PC-9 (cell line): ENCODE measurements at regions not wholly inside any gene's neighbourhood (a gene's known extent, or its start where the extent isn't known, plus 50 kb on each side); places are given as distances from the start of the nearest gene placed in this dataset.

Source experiments
- BruUV-seq: library from RNA; stranded (reverse); fragments of 400-500 nt; replicated peaks from 2 replicates; lab custom pipeline; 2021; lab: Mats Ljungman, UMichigan
- CTCF ChIA-PET: fragments of 300-600 bp; sonication (Branson Sonifier 250); formaldehyde crosslinking; loops from one replicate; lab custom pipeline; 2022; ENCODE audit warnings: antibody characterized with exemption; lab: Charles Lee
- POLR2A ChIA-PET: fragments of 300-600 bp; sonication (Branson Sonifier 250); formaldehyde crosslinking; loops from one replicate; lab custom pipeline; 2022; ENCODE audit warnings: antibody characterized with exemption; ENCODE audit not compliant: unreplicated experiment; lab: Charles Lee
- DNase-seq, 2 experiments: peaks; one replicate each; pipeline versions ENCODE4 v3.0.0 to v3.0.0-alpha.2; 2015 to 2022; ENCODE audit warnings: mixed read lengths in 1 of 2
- H2AFZ ChIP-seq: fragments of 200-600 bp; sonication (generic); 2 replicates; pipeline ENCODE4 v1.8.1; 2017; ENCODE audit warnings: antibody characterized with exemption
- H3F3A ChIP-seq: fragments of 200-600 bp; sonication (generic); 2 replicates; pipeline ENCODE4 v1.8.1; 2017; ENCODE audit warnings: antibody characterized with exemption, mild to moderate bottlenecking, low read depth; ENCODE audit not compliant: insufficient read depth
- H3K27ac ChIP-seq: fragments of 200-600 bp; sonication (generic); 2 replicates; pipeline ENCODE4 v1.6.1; 2016; ENCODE audit warnings: mixed run types
- H3K27me3 ChIP-seq: fragments of 200-600 bp; sonication (generic); 2 replicates; pipeline ENCODE4 v1.6.1; 2016; ENCODE audit warnings: low read depth, mixed run types; ENCODE audit not compliant: insufficient read depth
- H3K36me3 ChIP-seq: fragments of 200-600 bp; sonication (generic); 2 replicates; pipeline ENCODE4 v1.6.1; 2016; ENCODE audit warnings: low read depth, mixed run types
- H3K4me1 ChIP-seq: fragments of 200-600 bp; sonication (generic); replicated peaks from 2 replicates; pipeline ENCODE4 v1.6.1; 2016; ENCODE audit warnings: mixed run types; ENCODE audit not compliant: insufficient read depth
- H3K4me2 ChIP-seq: fragments of 200-600 bp; sonication (generic); 2 replicates; pipeline ENCODE4 v1.6.1; 2017; ENCODE audit warnings: mixed run types
- H3K4me3 ChIP-seq: fragments of 200-600 bp; sonication (generic); 2 replicates; pipeline ENCODE4 v1.6.1; 2016; ENCODE audit warnings: mixed run types
- H3K79me2 ChIP-seq: fragments of 200-600 bp; sonication (generic); 2 replicates; pipeline ENCODE4 v1.6.1; 2017; ENCODE audit warnings: low read depth, mixed run types
- H3K9me2 ChIP-seq: fragments of 200-600 bp; sonication (generic); 2 replicates; pipeline ENCODE4 v1.8.1; 2017; ENCODE audit warnings: mild to moderate bottlenecking; ENCODE audit not compliant: insufficient read depth
- H3K9me3 ChIP-seq: fragments of 200-600 bp; sonication (generic); 2 replicates; pipeline ENCODE4 v1.8.1; 2016; ENCODE audit warnings: low read depth; ENCODE audit not compliant: insufficient read depth
- H4K20me1 ChIP-seq: fragments of 200-600 bp; sonication (generic); 2 replicates; pipeline ENCODE4 v1.8.1; 2017; ENCODE audit not compliant: insufficient read depth
- CTCF ChIP-seq: fragments of 200-600 bp; sonication (generic); conservative IDR thresholded peaks from 2 replicates; pipeline ENCODE4 v1.6.1; 2017; ENCODE audit warnings: mixed run types, antibody characterized with exemption, mild to moderate bottlenecking, moderate library complexity
- EZH2 ChIP-seq: fragments of 200-600 bp; sonication (generic); IDR thresholded peaks from 2 replicates; pipeline ENCODE4 v1.8.0; 2017; ENCODE audit warnings: antibody characterized with exemption, low read depth
- intact Hi-C: fragments of 100-400 bp; cut with micrococcal nuclease; formaldehyde crosslinking; loops from one replicate; pipeline ENCODE4 v1.10.0; 2022; ENCODE audit not compliant: unreplicated experiment

- H4K20me1 ChIP-seq: no peaks in the 10 kb centered on the region
- no peak overlapping the region for H3K4me2 ChIP-seq
- POLR2A ChIA-PET: interaction anchor here (0.7 kb wide), 1 partner anchor 103 kb away, joined by 5 read pairs; no protein-coding TSS in a partner anchor
- H3K36me3 ChIP-seq: no peaks in the 10 kb centered on the region
- H3F3A ChIP-seq: no peaks in the 10 kb centered on the region
- no peaks in the 10 kb centered on the region for H3K9me2 ChIP-seq
- H3K9me3 ChIP-seq: no peaks in the 10 kb centered on the region
- intact Hi-C loops: no loop called here
- no peaks in the 10 kb centered on the region for H3K79me2 ChIP-seq
- no peaks in the 10 kb centered on the region for H3K4me1 ChIP-seq
- no peak overlapping the region for H3K27ac ChIP-seq
- DNase-seq: no peak
- no peaks in the 10 kb centered on the region for H3K27me3 ChIP-seq
- no TSS peak for BruUV-seq
- no peak overlapping the region for H3K4me3 ChIP-seq
- CTCF ChIA-PET: no interaction called here
- H2AFZ ChIP-seq: no peak overlapping the region
- TF ChIP-seq CTCF (no peak), EZH2 (no peak)
These were observed 103.9 kb downstream of the PLCE1 start for GRCh38 chr10:94097656-94098055.

GRCh38 chr10:94098896-94099295 is 105.2 kb downstream of the PLCE1 start:
- H3K4me1 ChIP-seq: no peaks in the 10 kb centered on the region
- H3K9me3 ChIP-seq: no peaks in the 10 kb centered on the region
- H4K20me1 ChIP-seq: no peaks in the 10 kb centered on the region
- no peaks in the 10 kb centered on the region for H3F3A ChIP-seq
- POLR2A ChIA-PET: no interaction called here
- TF ChIP-seq CTCF: no peak
- TF ChIP-seq EZH2: no peak
- H3K9me2 ChIP-seq: no peaks in the 10 kb centered on the region
- no peaks in the 10 kb centered on the region for H3K27me3 ChIP-seq
- intact Hi-C loops: no loop called here
- no peak overlapping the region for H3K27ac ChIP-seq
- no peak for DNase-seq
- H2AFZ ChIP-seq: no peak overlapping the region
- H3K4me3 ChIP-seq: no peak overlapping the region
- no peaks in the 10 kb centered on the region for H3K79me2 ChIP-seq
- CTCF ChIA-PET: no interaction called here
- no peaks in the 10 kb centered on the region for H3K36me3 ChIP-seq
- no peak overlapping the region for H3K4me2 ChIP-seq
- BruUV-seq: no TSS peak

- Histone ChIP-seq H4K20me1 (no peaks in the 10 kb centered on the region), H3K9me3 (no peaks in the 10 kb centered on the region), H2AFZ (no peak overlapping the region), H3K9me2 (no peaks in the 10 kb centered on the region), H3K4me3 (no peak overlapping the region), H3K79me2 (no peaks in the 10 kb centered on the region), H3K4me2 (no peak overlapping the region), H3F3A (no peaks in the 10 kb centered on the region), H3K27me3 (no peaks in the 10 kb centered on the region), H3K36me3 (no peaks in the 10 kb centered on the region), H3K4me1 (no peaks in the 10 kb centered on the region), H3K27ac (no peak overlapping the region)
- ChIA-PET CTCF (no interaction called here), POLR2A (interaction anchor here (0.6 kb wide), 1 partner anchor 248 kb away, joined by 8 read pairs; no protein-coding TSS in a partner anchor)
- no peak for DNase-seq
- intact Hi-C loops: no loop called here
- TF ChIP-seq EZH2: no peak
- no peak for TF ChIP-seq CTCF
- no TSS peak for BruUV-seq
These were observed 108.2 kb downstream of the PLCE1 start for GRCh38 chr10:94101894-94102293.
